Esophagus squamous epithelium (tissue), 4 donors: ENCODE measurements at regions not wholly inside any gene's neighbourhood (a gene's known extent, or its start where the extent isn't known, plus 50 kb on each side); places are given as distances from the start of the nearest gene placed in this dataset.

Source experiments
- CTCF ChIP-seq, 6 experiments: fragments of 450-650 bp in 4 of 6; fragments of 200-600 bp in 2 of 6; sonication (generic) in 2 of 6; IDR thresholded peaks; one replicate each; pipeline ENCODE4 v1.5.1; 2016 to 2019; ENCODE audit warnings: antibody characterized with exemption in 6 of 6, mild to moderate bottlenecking in 4 of 6, moderate library complexity in 4 of 6
- POLR2A ChIP-seq, 4 donors: fragments of 450-650 bp; IDR thresholded peaks; one replicate each; pipeline ENCODE4 v1.6.1; 2017; ENCODE audit warnings: antibody characterized with exemption in 4 of 4, mild to moderate bottlenecking in 4 of 4, moderate library complexity in 3 of 4

- TF ChIP-seq CTCF (IDR thresholded peaks at IDR 0.05) = no peak
- TF ChIP-seq POLR2A (IDR thresholded peaks at IDR 0.05) = no peak
These were observed 153.0 kb upstream of the LRATD1 start for GRCh38 chr2:14479486-14479885.
